ENCODE measurements at regions not wholly inside any gene's neighbourhood (a gene's known extent, or its start where the extent isn't known, plus 50 kb on each side); places are given as distances from the start of the nearest gene placed in this dataset.
"Not testable (repeated sequence)": the region's sequence is repeated elsewhere in the genome, so short reads cannot be mapped to it uniquely, and the experiment has no call there.

DNA sequence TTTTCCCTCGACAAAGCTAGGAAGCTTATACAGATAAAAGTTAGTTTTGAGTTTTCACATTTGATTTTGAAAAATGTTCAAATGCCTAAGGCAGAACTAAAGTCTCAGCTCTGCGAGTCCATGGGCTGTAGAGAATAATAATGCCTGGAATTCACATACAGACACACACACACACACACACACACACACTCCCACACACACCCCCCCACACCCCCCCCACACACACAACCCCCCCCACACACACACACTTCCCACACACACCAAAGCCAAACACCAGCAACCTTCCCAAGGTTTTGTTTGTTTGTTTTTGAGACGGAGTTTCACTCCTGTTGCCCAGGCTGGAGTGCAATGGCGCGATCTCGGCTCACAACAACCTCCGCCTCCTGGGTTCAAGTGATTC is 62.8 kb upstream of the EIF5 start:
- no peak for DNase-seq

DNA sequence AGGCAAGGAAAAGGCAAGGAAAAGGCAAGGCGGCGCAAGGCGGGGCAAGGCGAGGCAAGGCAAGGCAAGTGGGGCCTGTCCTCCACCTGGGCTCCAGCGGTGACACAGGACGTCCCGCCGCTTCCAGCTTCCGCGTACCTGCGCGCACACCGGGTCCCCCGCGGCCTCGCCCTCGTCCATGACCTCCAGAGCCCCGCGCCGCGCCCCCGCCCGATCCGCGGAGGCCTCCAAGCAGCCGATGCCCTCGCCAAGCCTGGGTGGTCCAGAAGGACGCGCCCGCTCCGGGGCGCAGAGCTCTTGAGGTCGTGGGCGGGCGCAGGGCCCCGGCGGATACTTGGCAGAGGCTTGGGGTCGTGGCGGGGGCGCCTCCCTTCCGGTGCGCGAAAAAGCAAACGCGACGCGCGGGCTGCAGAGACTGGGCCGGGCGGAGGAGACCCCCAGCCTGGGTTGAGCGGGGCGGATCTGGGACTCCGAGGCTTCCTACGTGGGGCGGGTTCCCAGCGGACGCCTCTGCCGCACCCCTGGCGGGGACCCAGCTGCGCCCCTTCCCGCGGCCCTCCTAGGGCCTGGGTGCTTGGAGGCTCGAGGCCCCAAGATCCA is 60.8 kb upstream of the EIF5 start:
- DNase-seq, result no peak

DNA sequence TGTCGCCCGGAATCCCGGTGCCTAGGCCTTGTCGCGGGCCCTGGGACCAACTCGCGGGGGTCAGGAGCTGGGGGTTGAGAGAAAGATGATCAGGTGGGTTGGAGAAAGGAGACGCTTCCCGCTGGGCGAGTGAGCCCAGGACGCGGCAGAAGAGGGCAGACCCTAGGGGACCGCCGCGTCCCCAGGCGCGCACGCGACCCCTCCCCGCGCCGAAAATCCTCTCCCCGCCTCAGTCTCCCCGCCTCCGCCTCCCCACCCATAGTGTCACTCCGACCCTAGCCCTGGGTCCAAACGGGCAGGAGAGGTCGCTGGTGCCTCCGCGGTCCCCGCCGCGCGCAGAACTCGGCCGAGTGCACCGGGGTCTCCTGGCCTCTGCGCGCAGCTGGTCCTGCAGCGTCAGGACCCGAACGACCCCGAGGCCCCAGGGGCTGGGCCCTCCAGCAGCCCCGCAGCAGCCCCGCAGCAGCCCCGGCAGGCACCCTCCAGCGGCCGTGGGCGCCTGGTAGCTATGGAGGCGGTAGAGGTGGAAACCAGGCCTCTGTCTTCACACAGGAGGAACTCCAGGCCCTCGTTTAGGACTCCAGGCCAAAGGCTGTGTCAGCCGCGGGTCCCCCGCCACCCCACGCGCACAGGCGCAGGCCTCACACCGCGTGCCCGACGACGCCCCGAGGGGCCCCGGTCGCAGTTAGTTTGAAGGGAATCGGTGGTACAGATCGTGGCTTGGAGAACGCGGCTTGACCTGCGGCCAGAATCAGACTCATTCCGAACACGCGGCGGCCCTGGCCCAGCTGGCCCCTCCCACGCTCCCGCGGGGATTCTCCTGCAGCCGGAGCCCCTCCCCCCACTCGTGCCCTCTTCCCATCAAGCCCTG is 60.1 kb upstream of the EIF5 start:
- no peak for DNase-seq

DNA sequence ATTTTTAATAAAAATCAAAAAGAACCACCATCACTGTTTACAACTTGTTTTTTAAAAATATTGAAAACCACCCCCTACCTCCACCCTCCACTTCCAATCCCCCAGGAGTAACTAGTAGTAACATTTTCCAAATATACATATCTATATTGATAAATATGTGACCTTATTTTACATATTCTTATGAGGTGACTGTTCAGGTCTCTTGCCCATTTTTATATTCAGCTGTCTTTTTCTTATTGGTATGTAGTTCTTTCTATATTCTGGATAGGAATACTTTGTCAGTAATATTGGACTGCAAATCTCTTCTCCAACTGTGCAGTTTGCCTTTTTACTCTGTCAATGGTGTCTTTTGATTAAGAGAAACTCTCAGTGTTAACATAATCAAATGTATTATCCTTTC is 59.0 kb upstream of the EIF5 start:
- no peak for DNase-seq

DNA sequence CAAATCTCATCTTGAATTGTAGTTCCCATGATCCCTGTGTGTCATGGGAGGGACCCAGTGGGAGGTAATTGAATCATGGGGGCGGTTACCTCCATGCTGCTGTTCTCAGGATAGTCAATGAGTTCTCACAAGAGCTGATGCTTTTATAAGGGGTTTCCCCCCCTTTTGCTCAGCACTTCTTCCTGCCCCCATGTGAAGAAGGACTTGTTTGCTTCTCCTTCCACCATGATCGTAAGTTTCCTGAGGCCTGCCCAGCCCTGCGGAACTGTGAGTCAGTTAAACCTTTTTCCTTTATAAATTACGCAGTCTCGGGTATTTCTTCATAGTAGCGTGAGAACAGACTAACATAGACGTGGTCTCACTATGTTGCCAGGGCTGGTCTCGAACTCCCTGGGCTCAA is 56.1 kb upstream of the EIF5 start:
- no peak for DNase-seq

DNA sequence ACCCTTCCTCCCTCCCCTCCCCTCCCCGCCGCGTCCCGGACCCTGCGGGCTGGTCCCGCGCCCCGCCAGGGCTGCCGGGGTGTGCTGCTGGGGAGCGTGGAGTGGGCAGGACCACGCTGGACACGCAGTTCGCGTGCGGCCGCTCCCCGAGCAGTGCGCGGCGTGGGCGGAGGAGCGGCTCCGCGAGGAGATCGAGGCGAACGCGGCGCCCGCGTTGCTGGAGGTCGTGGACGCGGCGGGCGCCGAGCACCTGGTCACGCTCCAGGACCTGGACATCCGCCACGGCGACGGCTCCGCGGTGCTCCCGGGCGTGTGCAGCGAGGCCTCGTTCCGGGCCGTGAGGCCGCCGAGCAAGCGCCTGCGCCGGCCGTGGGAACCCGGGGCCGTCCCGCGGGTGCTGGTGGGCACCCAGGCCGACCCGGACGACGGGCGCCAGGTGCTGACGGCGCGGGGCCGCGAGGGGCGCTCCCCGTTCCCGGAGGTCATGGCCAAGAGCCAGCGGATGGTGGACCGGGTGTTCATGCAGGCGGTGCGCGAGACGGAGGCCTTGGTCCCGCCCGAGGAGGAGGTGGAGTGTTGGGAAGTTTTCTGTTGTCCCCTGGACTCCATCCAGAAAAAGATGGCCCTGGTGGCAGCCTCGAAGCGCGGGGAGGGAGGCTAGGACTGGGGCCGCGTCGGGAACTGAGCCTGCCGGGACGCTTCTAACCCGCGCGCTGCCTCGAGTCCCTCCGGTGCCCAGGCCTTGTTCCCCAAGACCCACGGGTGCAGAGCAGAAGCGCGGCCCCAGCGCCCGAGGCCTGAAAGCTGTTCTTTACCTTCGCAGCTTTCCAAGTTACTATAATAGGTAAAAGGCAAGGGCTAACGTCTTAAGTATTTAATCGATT is 54.7 kb upstream of the EIF5 start:
- no peak for DNase-seq

DNA sequence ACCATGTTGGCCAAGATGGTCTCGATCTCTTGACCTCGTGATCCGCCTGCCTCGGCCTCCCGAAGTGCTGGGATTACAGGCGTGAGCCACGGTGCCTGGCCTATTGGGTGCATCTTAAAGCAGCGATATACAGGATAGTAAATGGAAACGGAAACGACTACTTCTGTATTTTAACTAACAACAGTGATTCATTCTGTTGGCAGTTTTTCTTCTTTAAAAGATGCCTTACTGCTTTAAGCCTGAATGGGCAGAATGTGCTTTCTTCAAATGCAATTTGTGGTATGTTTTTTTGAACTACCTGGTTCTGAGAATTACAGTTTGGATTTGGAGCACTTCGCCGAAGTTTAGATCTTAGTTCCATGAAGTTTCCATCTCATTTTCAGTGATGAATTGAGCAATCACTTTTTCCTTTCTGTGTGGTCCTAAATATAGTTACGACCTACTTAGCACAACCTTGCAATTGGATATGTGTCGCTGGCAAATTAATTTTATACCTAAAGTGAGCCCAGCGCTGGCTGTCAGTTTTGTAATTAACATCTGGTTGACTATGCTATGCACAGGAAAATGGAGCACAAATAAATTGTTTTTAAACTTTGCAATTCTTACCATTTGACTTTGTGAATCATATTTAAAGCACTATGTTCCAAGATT is 53.6 kb upstream of the EIF5 start:
- DNase-seq, result no peak

DNA sequence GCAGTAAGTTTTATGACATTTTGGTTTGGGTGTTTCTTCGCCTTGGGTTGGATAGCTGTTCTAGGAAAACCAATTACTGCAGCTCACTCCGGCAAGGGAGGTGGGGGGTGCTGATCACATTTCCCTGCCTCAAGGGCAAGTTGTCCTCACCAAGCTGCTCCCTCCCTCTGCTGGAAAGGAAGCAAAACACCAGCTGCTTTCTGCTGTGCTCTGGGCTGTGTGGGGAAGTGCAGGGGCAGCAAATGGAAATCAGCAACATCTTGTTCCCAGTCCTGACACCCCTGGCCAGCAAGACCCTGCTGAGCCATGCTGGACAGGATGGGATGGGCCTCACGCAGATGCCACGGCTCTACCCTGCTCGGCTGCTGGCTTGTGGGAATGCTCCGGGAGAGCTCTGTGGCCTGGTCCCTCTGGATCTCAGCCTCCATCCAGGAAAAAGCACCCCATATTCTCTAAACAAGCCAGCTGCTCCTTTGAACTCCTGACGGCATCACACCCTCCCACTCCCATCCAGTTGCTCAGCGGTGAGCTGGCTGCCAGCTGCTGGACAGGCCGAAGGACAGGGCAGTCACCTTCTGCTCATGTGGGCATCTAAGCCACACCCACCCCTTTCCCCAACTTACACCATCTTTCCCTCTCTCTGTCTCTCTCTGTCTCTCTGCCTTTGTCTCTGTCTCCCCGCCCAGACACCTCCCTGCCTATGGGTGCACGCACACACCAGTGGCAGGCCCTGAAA is 52.4 kb upstream of the EIF5 start:
- DNase-seq, result peak; percentile 26

DNA sequence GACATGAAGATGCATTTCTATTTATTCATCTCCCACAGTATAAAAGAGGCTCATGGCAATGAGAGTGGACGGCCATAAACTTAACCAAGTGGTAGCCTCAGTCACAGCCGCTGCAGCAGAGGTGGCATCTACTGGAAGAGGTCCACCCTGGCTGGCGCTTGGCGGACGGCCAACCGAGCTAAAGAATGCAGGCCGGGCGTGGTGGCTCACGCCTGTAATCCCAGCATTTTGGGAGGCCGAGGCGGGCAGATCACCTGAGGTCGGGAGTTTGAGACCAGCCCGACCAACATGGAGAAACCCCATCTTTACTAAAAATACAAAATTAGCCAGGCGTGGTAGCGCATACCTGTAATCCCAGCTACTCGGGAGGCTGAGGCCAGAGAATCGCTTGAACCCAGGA is 51.7 kb upstream of the EIF5 start:
- not testable (repeated sequence) for DNase-seq

DNA sequence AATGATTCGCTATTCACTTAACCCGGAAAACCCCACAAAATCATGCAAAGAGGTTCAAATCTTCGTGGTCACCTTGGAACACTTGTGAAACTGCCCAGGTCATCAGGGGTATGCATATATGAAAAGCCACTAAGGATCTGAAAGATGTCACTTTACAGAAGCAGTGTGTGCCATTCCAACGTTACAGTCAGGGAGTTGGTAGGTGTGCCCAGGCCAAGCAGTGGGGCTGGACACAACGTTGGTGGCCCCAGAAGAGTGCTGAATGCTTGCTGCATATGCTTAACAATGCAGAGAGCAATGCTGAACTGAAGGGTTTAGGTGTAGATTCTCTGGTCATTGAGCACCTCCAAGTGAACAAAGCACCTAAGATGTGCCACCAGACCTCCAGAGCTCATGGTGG is 51.1 kb upstream of the EIF5 start:
- no peak for DNase-seq

DNA sequence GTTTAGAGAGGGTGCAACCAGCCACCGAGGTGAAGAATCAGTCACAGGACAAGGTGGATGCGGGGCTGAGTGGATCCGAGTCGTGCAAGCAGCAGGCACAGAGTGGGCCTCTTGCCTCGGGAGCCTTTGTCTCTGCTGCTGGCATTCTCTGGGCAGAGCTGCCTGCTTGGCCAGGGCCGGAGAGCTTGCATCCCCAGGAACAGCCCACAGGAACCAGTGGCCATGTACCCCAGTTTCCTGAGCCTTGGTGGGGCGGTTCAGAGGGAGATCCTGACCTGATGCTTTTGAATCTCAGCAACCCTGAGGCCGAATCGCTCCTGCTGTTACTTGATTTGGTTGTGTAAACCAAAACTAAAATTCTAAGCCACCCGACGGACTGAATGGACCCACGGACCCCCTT is 50.1 kb upstream of the EIF5 start:
- DNase-seq, result no peak

All from fibroblast of skin of right biceps (primary cell).